ENCODE measurements at regions not wholly inside any gene's neighbourhood (a gene's known extent, or its start where the extent isn't known, plus 50 kb on each side); places are given as distances from the start of the nearest gene placed in this dataset.

GRCh38 chr20:8948442-8949020 lies 120.4 kb upstream of the PLCB4 start:
- H3K9me3 Mint-ChIP-seq (ENCODE audit: low read depth): no peaks in the 10 kb centered on the region
- H3K36me3 Mint-ChIP-seq (ENCODE audit: low read depth): no peaks in the 10 kb centered on the region

GRCh38 chr20:8951164-8951563 lies 117.7 kb upstream of the PLCB4 start:
- no peak for TF ChIP-seq CTCF (IDR thresholded peaks at IDR 0.05)
- H3K4me3 Mint-ChIP-seq (ENCODE audit: unreplicated experiment): no peak overlapping the region
- H3K27me3 Mint-ChIP-seq (ENCODE audit: low read depth): no peaks in the 10 kb centered on the region
- no peak for DNase-seq (ENCODE audit: low spot score)
- no peak overlapping the region for H3K27ac Mint-ChIP-seq (ENCODE audit: unreplicated experiment)
- no peaks in the 10 kb centered on the region for H3K36me3 Mint-ChIP-seq (ENCODE audit: low read depth)
- H3K9me3 Mint-ChIP-seq (ENCODE audit: low read depth): no peaks in the 10 kb centered on the region
- no peaks in the 10 kb centered on the region for H3K4me1 Mint-ChIP-seq (ENCODE audit: low read depth)

More at GRCh38 chr20:8948442-8949020, 120.4 kb upstream of the PLCB4 start:
- H3K27me3 Mint-ChIP-seq (ENCODE audit: low read depth): no peaks in the 10 kb centered on the region
- H3K4me1 Mint-ChIP-seq (ENCODE audit: low read depth): no peaks in the 10 kb centered on the region
- no peak for TF ChIP-seq CTCF (IDR thresholded peaks at IDR 0.05)
- DNase-seq (ENCODE audit: low spot score): no peak
- no peak overlapping the region for H3K4me3 Mint-ChIP-seq (ENCODE audit: unreplicated experiment)
- no peak overlapping the region for H3K27ac Mint-ChIP-seq (ENCODE audit: unreplicated experiment)

- no peaks in the 10 kb centered on the region for H3K27me3 Mint-ChIP-seq (ENCODE audit: low read depth)
- H3K36me3 Mint-ChIP-seq (ENCODE audit: low read depth): no peaks in the 10 kb centered on the region
- H3K27ac Mint-ChIP-seq (ENCODE audit: unreplicated experiment): no peak overlapping the region
- DNase-seq (ENCODE audit: low spot score): no peak
- no peaks in the 10 kb centered on the region for H3K4me1 Mint-ChIP-seq (ENCODE audit: low read depth)
- TF ChIP-seq CTCF (IDR thresholded peaks at IDR 0.05): no peak
- H3K4me3 Mint-ChIP-seq (ENCODE audit: unreplicated experiment): no peak overlapping the region
- no peaks in the 10 kb centered on the region for H3K9me3 Mint-ChIP-seq (ENCODE audit: low read depth)
These were observed 116.2 kb upstream of the PLCB4 start for GRCh38 chr20:8952721-8953120.

- Mint-ChIP-seq H3K9me3 (ENCODE audit: low read depth) (no peaks in the 10 kb centered on the region), H3K27ac (ENCODE audit: unreplicated experiment) (no peak overlapping the region), H3K36me3 (ENCODE audit: low read depth) (no peaks in the 10 kb centered on the region), H3K4me3 (ENCODE audit: unreplicated experiment) (no peak overlapping the region), H3K27me3 (ENCODE audit: low read depth) (no peaks in the 10 kb centered on the region), H3K4me1 (ENCODE audit: low read depth) (peaks cover 4% of the 10 kb centered on the region)
- no peak for TF ChIP-seq CTCF (IDR thresholded peaks at IDR 0.05)
- DNase-seq (ENCODE audit: low spot score): no peak
These were observed 115.6 kb upstream of the PLCB4 start for GRCh38 chr20:8953300-8953699.

GRCh38 chr20:8960241-8960640 lies 108.6 kb upstream of the PLCB4 start:
- peaks cover 4% of the 10 kb centered on the region for H3K4me1 Mint-ChIP-seq (ENCODE audit: low read depth)
- H3K27me3 Mint-ChIP-seq (ENCODE audit: low read depth): no peaks in the 10 kb centered on the region
- TF ChIP-seq CTCF (IDR thresholded peaks at IDR 0.05): no peak
- no peaks in the 10 kb centered on the region for H3K9me3 Mint-ChIP-seq (ENCODE audit: low read depth)
- H3K36me3 Mint-ChIP-seq (ENCODE audit: low read depth): no peaks in the 10 kb centered on the region
- no peak overlapping the region for H3K4me3 Mint-ChIP-seq (ENCODE audit: unreplicated experiment)
- no peak overlapping the region for H3K27ac Mint-ChIP-seq (ENCODE audit: unreplicated experiment)
- DNase-seq (ENCODE audit: low spot score): no peak
